ENCODE measurements at regions not wholly inside any gene's neighbourhood (a gene's known extent, or its start where the extent isn't known, plus 50 kb on each side); places are given as distances from the start of the nearest gene placed in this dataset.

DNA sequence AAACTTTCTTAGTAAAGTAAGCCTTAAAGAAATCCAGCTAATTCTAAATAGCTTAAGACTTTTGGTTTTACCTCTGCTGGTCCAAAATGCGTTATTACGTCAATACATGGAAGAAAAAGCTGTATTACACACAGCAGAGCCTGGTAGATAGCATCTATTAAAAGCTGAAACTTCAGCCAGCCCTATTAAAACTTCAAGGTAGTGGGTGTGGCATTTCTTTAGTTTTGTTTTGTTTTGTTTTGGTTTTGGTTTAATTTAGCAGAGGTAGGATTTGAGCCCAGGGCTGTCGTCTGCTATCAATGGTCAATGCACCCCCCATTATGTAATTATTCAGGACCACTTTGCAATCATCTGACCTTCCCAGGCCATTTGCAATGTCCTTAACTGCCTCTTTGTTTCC is 318.4 kb upstream of the MAF start:
- intact Hi-C loops (cut with micrococcal nuclease) = no loop called here
- H3K4me2 ChIP-seq (replicated peaks; ENCODE audit: low read depth, low read length, poor library complexity, severe bottlenecking) = no peak overlapping the region

GRCh38 chr16:79915761-79916160 is 315.2 kb upstream of the MAF start:
- Histone ChIP-seq H3K4me3 (ENCODE audit: control extremely low read depth in 1 of 5, extremely low read depth in 1 of 5, insufficient read depth in 1 of 5, low read depth in 2 of 5, low read length in 4 of 5) (no peak overlapping the region), H3K36me3 (replicated peaks in 1 of 2; ENCODE audit: control extremely low read depth in 1 of 2, control insufficient read depth in 1 of 2, extremely low read depth in 1 of 2, insufficient read depth in 2 of 2, low read length in 1 of 2) (no peaks in the 10 kb centered on the region), H3K4me1 (ENCODE audit: control insufficient read depth in 2 of 2, insufficient read depth in 2 of 2, low read length in 2 of 2) (no peaks in the 10 kb centered on the region), H3K27me3 (replicated peaks in 1 of 4; ENCODE audit: control extremely low read depth in 1 of 4, control insufficient read depth in 3 of 4, insufficient read depth in 4 of 4, low read length in 3 of 4) (no peaks in the 10 kb centered on the region), H2AFZ (ENCODE audit: insufficient read depth, low read depth, low read length, poor library complexity, severe bottlenecking) (no peak overlapping the region), H3K9me3 (ENCODE audit: control extremely low read depth in 1 of 3, control insufficient read depth in 2 of 3, insufficient read depth in 1 of 3, low read length in 2 of 3) (no peaks in the 10 kb centered on the region), H4K20me1 (ENCODE audit: control insufficient read depth, insufficient read depth, low read length, poor library complexity, severe bottlenecking) (no peaks in the 10 kb centered on the region), H3K79me2 (ENCODE audit: control insufficient read depth, insufficient read depth, low read length) (no peaks in the 10 kb centered on the region), H3K9ac (ENCODE audit: low read length) (no peak overlapping the region), H3K27ac (ENCODE audit: low read length in 2 of 2) (no peak overlapping the region), H3K4me2 (replicated peaks; ENCODE audit: low read depth, low read length, poor library complexity, severe bottlenecking) (no peak overlapping the region)
- no peak for TF ChIP-seq CTCF (IDR thresholded peaks at IDR 0.05)
- no peak for TF ChIP-seq EZH2 (IDR thresholded peaks at IDR 0.05; ENCODE audit: borderline replicate concordance, insufficient read depth, low read depth, low read length, poor library complexity, severe bottlenecking)
- Mint-ChIP-seq H3K4me1 (no peaks in the 10 kb centered on the region), H3K27me3 (peaks cover 2% of the 10 kb centered on the region), H3K4me3 (no peak overlapping the region), H3K27ac (no peak overlapping the region), H3K9me3 (ENCODE audit: insufficient read depth) (no peaks in the 10 kb centered on the region)
- no peak for ATAC-seq (ENCODE audit: low read depth)
- ChIA-PET POLR2A (no interaction called here), CTCF (interaction anchor here (0.5 kb wide), 1 partner anchor 34 kb away, joined by 3 read pairs; no protein-coding TSS in a partner anchor)
- DNase-seq = no peak
- intact Hi-C loops (cut with micrococcal nuclease) = no loop called here

More for the DNA sequence above, 318.4 kb upstream of the MAF start:
- Histone ChIP-seq H4K20me1 (ENCODE audit: control insufficient read depth, insufficient read depth, low read length, poor library complexity, severe bottlenecking) (no peaks in the 10 kb centered on the region), H3K4me3 (ENCODE audit: control extremely low read depth in 1 of 5, extremely low read depth in 1 of 5, insufficient read depth in 1 of 5, low read depth in 2 of 5, low read length in 4 of 5) (no peak overlapping the region), H3K27me3 (replicated peaks in 1 of 4; ENCODE audit: control extremely low read depth in 1 of 4, control insufficient read depth in 3 of 4, insufficient read depth in 4 of 4, low read length in 3 of 4) (no peaks in the 10 kb centered on the region), H3K27ac (ENCODE audit: low read length in 2 of 2) (no peak overlapping the region), H3K9me3 (ENCODE audit: control extremely low read depth in 1 of 3, control insufficient read depth in 2 of 3, insufficient read depth in 1 of 3, low read length in 2 of 3) (no peaks in the 10 kb centered on the region), H3K9ac (ENCODE audit: low read length) (no peak overlapping the region), H3K36me3 (replicated peaks in 1 of 2; ENCODE audit: control extremely low read depth in 1 of 2, control insufficient read depth in 1 of 2, extremely low read depth in 1 of 2, insufficient read depth in 2 of 2, low read length in 1 of 2) (no peaks in the 10 kb centered on the region), H3K4me1 (ENCODE audit: control insufficient read depth in 2 of 2, insufficient read depth in 2 of 2, low read length in 2 of 2) (no peaks in the 10 kb centered on the region), H2AFZ (ENCODE audit: insufficient read depth, low read depth, low read length, poor library complexity, severe bottlenecking) (no peak overlapping the region), H3K79me2 (ENCODE audit: control insufficient read depth, insufficient read depth, low read length) (no peaks in the 10 kb centered on the region)
- TF ChIP-seq EZH2 (IDR thresholded peaks at IDR 0.05; ENCODE audit: borderline replicate concordance, insufficient read depth, low read depth, low read length, poor library complexity, severe bottlenecking) (no peak), CTCF (IDR thresholded peaks at IDR 0.05) (no peak)
- Mint-ChIP-seq H3K27ac (no peak overlapping the region), H3K9me3 (ENCODE audit: insufficient read depth) (no peaks in the 10 kb centered on the region), H3K4me1 (no peaks in the 10 kb centered on the region), H3K4me3 (no peak overlapping the region), H3K27me3 (peaks cover 4% of the 10 kb centered on the region)
- POLR2A ChIA-PET = no interaction called here
- no peak for DNase-seq
- 90% methylated on average over 2 of the region's 3 CpGs for WGBS (ENCODE audit: insufficient coverage)
- ATAC-seq (ENCODE audit: low read depth) = no peak
- CTCF ChIA-PET = no interaction called here
